ENCODE measurements at regions not wholly inside any gene's neighbourhood (a gene's known extent, or its start where the extent isn't known, plus 50 kb on each side); places are given as distances from the start of the nearest gene placed in this dataset.

DNA sequence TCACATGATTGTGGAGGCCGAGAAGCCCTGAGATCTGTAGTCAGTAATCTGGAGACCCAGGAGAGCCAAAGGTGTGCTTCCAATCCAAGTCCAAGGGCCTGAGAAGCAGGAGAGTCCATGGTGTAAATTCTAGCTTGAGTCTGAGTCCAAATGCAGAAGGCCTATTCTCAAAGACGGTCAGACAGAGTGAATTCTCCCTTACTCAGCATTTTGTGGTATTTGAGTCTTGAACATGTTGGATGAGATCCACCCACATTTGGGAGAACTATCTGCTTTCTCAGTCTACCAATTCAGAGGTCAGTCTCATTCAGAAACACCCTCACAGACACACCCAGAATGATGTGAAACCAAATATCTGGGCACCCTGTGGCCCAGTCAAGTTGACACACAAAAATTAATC lies 128.8 kb upstream of the PTCH1 start:
- TF ChIP-seq, protein P1, sequence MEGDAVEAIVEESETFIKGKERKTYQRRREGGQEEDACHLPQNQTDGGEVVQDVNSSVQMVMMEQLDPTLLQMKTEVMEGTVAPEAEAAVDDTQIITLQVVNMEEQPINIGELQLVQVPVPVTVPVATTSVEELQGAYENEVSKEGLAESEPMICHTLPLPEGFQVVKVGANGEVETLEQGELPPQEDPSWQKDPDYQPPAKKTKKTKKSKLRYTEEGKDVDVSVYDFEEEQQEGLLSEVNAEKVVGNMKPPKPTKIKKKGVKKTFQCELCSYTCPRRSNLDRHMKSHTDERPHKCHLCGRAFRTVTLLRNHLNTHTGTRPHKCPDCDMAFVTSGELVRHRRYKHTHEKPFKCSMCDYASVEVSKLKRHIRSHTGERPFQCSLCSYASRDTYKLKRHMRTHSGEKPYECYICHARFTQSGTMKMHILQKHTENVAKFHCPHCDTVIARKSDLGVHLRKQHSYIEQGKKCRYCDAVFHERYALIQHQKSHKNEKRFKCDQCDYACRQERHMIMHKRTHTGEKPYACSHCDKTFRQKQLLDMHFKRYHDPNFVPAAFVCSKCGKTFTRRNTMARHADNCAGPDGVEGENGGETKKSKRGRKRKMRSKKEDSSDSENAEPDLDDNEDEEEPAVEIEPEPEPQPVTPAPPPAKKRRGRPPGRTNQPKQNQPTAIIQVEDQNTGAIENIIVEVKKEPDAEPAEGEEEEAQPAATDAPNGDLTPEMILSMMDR (IDR thresholded peaks at IDR 0.05; ENCODE audit: control insufficient read depth, insufficient read depth, low read depth, low read length, missing control alignments), result no peak
- DNase-seq (ENCODE audit: low read depth), result no peak
- no peak overlapping the region for H3K4me3 ChIP-seq (ENCODE audit: control insufficient read depth, low read depth, low read length)

DNA sequence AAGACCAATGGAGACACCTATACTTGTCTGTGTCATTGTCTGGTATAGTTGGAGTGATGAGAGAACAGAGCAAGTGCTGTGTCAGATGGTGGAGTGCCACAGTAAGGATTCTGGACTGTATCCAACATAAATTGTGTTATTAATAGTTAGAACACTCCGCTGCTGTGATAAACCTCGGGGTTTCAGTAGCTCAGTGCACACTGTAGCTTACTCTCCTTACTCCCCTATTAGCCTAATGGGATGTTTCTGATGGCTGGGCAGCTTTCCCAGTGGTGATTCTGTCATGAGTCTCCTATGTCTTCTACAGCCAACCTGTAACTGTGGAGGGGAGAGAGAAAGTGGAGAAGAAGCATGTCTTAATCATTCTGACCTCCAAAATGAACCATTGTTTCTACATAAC lies 127.6 kb upstream of the PTCH1 start:
- DNase-seq (ENCODE audit: low read depth), result no peak
- TF ChIP-seq, protein P1 (IDR thresholded peaks at IDR 0.05; ENCODE audit: control insufficient read depth, insufficient read depth, low read depth, low read length, missing control alignments), result no peak

DNA sequence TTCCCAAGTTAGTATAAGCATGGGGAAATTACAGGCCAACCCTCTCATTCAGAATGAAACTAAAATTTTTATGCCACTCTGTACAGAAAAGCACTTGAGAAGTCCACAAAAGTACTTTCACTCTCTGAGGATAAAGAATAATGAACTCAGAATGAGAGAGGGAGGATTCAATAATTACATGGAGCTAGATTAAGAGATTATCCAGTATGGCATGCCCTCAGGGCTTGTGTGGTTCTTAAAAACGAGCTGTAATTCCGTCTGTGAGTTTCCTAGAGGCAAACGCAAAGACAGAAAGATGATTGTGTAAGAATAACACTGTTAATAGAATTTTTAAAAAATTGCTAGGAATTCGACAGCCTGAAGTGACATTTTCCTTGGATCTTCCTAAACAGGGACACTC lies 126.8 kb upstream of the PTCH1 start:
- no peak for DNase-seq (ENCODE audit: low read depth)
- TF ChIP-seq, protein P1 (IDR thresholded peaks at IDR 0.05; ENCODE audit: control insufficient read depth, insufficient read depth, low read depth, low read length, missing control alignments), result no peak

More for the DNA sequence above, 127.6 kb upstream of the PTCH1 start:
- H3K4me3 ChIP-seq (ENCODE audit: control insufficient read depth, low read depth, low read length), result no peak overlapping the region

DNA sequence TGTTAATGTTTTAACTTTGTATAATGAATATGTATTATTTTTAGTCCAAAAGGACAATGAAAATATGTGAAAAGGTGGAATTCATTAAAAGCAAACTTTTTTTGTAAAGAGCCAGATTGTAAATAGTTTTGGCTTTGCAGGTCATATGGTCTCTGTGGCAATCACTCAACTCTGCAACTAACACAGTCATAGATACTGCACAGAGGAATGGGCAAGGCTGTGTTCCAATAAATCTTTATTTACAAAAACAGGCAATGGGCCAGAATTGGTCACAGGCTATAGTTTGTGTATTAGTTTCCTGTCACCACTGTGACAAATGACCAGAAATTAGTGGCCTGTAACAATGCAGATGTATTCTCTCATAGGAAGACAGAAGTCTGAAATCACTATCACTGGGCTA lies 125.4 kb upstream of the PTCH1 start:
- DNase-seq (ENCODE audit: low read depth), result no peak
- TF ChIP-seq, protein P1 (IDR thresholded peaks at IDR 0.05; ENCODE audit: control insufficient read depth, insufficient read depth, low read depth, low read length, missing control alignments), result no peak
- no peak overlapping the region for H3K4me3 ChIP-seq (ENCODE audit: control insufficient read depth, low read depth, low read length)

More for the DNA sequence above, 126.8 kb upstream of the PTCH1 start:
- no peak overlapping the region for H3K4me3 ChIP-seq (ENCODE audit: control insufficient read depth, low read depth, low read length)

DNA sequence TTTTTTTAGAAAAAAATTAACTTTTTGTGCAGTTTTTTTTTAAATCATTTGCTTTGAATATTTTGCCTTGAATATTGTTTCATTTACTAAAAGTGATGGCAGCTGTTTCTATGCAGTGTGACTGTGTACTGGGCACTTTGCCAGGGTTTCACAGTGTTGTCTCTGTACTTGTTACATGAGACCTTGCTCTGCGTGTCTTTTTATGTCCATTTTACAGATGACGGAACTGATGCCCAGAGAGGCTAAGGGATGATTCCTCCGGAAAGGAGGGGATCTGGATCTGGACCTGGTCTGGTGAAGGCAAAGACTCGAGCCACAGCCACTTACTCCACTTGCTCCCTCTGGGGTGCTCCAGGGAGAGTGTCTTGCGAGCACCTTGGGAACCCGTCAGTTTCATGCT lies 124.8 kb upstream of the PTCH1 start:
- H3K4me3 ChIP-seq (ENCODE audit: control insufficient read depth, low read depth, low read length), result no peak overlapping the region
- no peak for DNase-seq (ENCODE audit: low read depth)
- TF ChIP-seq, protein P1 (IDR thresholded peaks at IDR 0.05; ENCODE audit: control insufficient read depth, insufficient read depth, low read depth, low read length, missing control alignments), result no peak

DNA sequence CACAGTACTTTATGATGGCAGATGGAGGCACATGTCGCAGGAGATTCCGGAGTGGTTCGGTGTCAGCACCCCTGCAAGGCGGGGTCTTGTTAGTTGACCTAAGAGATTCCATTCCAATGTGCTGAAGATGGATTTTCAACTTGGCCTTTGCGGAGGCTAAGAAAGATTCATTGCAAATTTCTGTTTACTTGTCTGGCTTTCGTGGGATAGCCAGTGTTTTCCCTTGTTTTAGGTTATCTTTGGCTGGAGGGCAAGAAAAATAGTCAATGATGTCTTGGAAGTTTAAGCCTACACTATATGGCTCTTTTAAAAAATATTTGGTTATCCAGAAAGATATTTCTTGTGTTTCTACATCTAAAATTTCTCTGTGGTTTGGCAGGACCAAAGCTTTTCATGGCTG lies 123.6 kb upstream of the PTCH1 start:
- no peak overlapping the region for H3K4me3 ChIP-seq (ENCODE audit: control insufficient read depth, low read depth, low read length)
- DNase-seq (ENCODE audit: low read depth), result no peak
- TF ChIP-seq, protein P1 (IDR thresholded peaks at IDR 0.05; ENCODE audit: control insufficient read depth, insufficient read depth, low read depth, low read length, missing control alignments), result no peak

Data from AG09309 (cell line).